PC-9 (cell line): ENCODE measurements at regions not wholly inside any gene's neighbourhood (a gene's known extent, or its start where the extent isn't known, plus 50 kb on each side); places are given as distances from the start of the nearest gene placed in this dataset.

Experiments
- BruUV-seq: library from RNA; stranded (reverse); fragments of 400-500 nt; replicated peaks from 2 replicates; lab custom pipeline; 2021; lab: Mats Ljungman, UMichigan
- CTCF ChIA-PET: fragments of 300-600 bp; sonication (Branson Sonifier 250); formaldehyde crosslinking; loops from one replicate; lab custom pipeline; 2022; ENCODE audit warnings: antibody characterized with exemption; lab: Charles Lee
- POLR2A ChIA-PET: fragments of 300-600 bp; sonication (Branson Sonifier 250); formaldehyde crosslinking; loops from one replicate; lab custom pipeline; 2022; ENCODE audit warnings: antibody characterized with exemption; ENCODE audit not compliant: unreplicated experiment; lab: Charles Lee
- DNase-seq, 2 experiments: peaks; one replicate each; pipeline versions ENCODE4 v3.0.0 to v3.0.0-alpha.2; 2015 to 2022; ENCODE audit warnings: mixed read lengths in 1 of 2
- H2AFZ ChIP-seq: fragments of 200-600 bp; sonication (generic); 2 replicates; pipeline ENCODE4 v1.8.1; 2017; ENCODE audit warnings: antibody characterized with exemption
- H3F3A ChIP-seq: fragments of 200-600 bp; sonication (generic); 2 replicates; pipeline ENCODE4 v1.8.1; 2017; ENCODE audit warnings: antibody characterized with exemption, mild to moderate bottlenecking, low read depth; ENCODE audit not compliant: insufficient read depth
- H3K27ac ChIP-seq: fragments of 200-600 bp; sonication (generic); 2 replicates; pipeline ENCODE4 v1.6.1; 2016; ENCODE audit warnings: mixed run types
- H3K27me3 ChIP-seq: fragments of 200-600 bp; sonication (generic); 2 replicates; pipeline ENCODE4 v1.6.1; 2016; ENCODE audit warnings: low read depth, mixed run types; ENCODE audit not compliant: insufficient read depth
- H3K36me3 ChIP-seq: fragments of 200-600 bp; sonication (generic); 2 replicates; pipeline ENCODE4 v1.6.1; 2016; ENCODE audit warnings: low read depth, mixed run types
- H3K4me1 ChIP-seq: fragments of 200-600 bp; sonication (generic); replicated peaks from 2 replicates; pipeline ENCODE4 v1.6.1; 2016; ENCODE audit warnings: mixed run types; ENCODE audit not compliant: insufficient read depth
- H3K4me2 ChIP-seq: fragments of 200-600 bp; sonication (generic); 2 replicates; pipeline ENCODE4 v1.6.1; 2017; ENCODE audit warnings: mixed run types
- H3K4me3 ChIP-seq: fragments of 200-600 bp; sonication (generic); 2 replicates; pipeline ENCODE4 v1.6.1; 2016; ENCODE audit warnings: mixed run types
- H3K79me2 ChIP-seq: fragments of 200-600 bp; sonication (generic); 2 replicates; pipeline ENCODE4 v1.6.1; 2017; ENCODE audit warnings: low read depth, mixed run types
- H3K9me2 ChIP-seq: fragments of 200-600 bp; sonication (generic); 2 replicates; pipeline ENCODE4 v1.8.1; 2017; ENCODE audit warnings: mild to moderate bottlenecking; ENCODE audit not compliant: insufficient read depth
- H3K9me3 ChIP-seq: fragments of 200-600 bp; sonication (generic); 2 replicates; pipeline ENCODE4 v1.8.1; 2016; ENCODE audit warnings: low read depth; ENCODE audit not compliant: insufficient read depth
- H4K20me1 ChIP-seq: fragments of 200-600 bp; sonication (generic); 2 replicates; pipeline ENCODE4 v1.8.1; 2017; ENCODE audit not compliant: insufficient read depth
- CTCF ChIP-seq: fragments of 200-600 bp; sonication (generic); conservative IDR thresholded peaks from 2 replicates; pipeline ENCODE4 v1.6.1; 2017; ENCODE audit warnings: mixed run types, antibody characterized with exemption, mild to moderate bottlenecking, moderate library complexity
- EZH2 ChIP-seq: fragments of 200-600 bp; sonication (generic); IDR thresholded peaks from 2 replicates; pipeline ENCODE4 v1.8.0; 2017; ENCODE audit warnings: antibody characterized with exemption, low read depth
- intact Hi-C: fragments of 100-400 bp; cut with micrococcal nuclease; formaldehyde crosslinking; loops from one replicate; pipeline ENCODE4 v1.10.0; 2022; ENCODE audit not compliant: unreplicated experiment

- no TSS peak for BruUV-seq
- Histone ChIP-seq H2AFZ (peak overlapping the region; percentile 3; the same call in 1 of the 2 replicates), H3K9me2 (no peaks in the 10 kb centered on the region), H3F3A (peaks cover 74% of the 10 kb centered on the region), H4K20me1 (no peaks in the 10 kb centered on the region), H3K4me1 (peaks cover 81% of the 10 kb centered on the region), H3K4me3 (peak overlapping the region; percentile 40; the same call in 1 of the 2 replicates), H3K36me3 (no peaks in the 10 kb centered on the region), H3K9me3 (no peaks in the 10 kb centered on the region), H3K27me3 (no peaks in the 10 kb centered on the region), H3K27ac (peak overlapping the region; percentile 97), H3K4me2 (peak overlapping the region; percentile 78), H3K79me2 (0 out of 2 replicates have a peak, but pooled peaks cover 4% of the 10 kb centered on the region)
- ChIA-PET POLR2A (interaction anchor here (0.6 to 1.8 kb wide), 11 partner anchors 11 to 352 kb away, joined by 3 to 19 read pairs (median 7); partner anchors contain the start of genes ARF6, MGAT2 and RPL36AL), CTCF (interaction anchor here (0.6 to 1.2 kb wide), 4 partner anchors 28 to 134 kb away, joined by 3 to 8 read pairs (median 4); no protein-coding TSS in a partner anchor)
- intact Hi-C loops, result loop anchor here (1.0 to 2.0 kb wide), 3 partner anchors 11 to 81 kb away; no protein-coding TSS in a partner anchor
- TF ChIP-seq EZH2, result no peak
- peak; percentile 78 to 95 for DNase-seq
Observed at GRCh38 chr14:49972823-49973222, 79.9 kb downstream of the ARF6 start.

GRCh38 chr14:49975276-49975675 is 82.4 kb downstream of the ARF6 start:
- no TSS peak for BruUV-seq
- Histone ChIP-seq H3K4me1 (peaks cover 83% of the 10 kb centered on the region), H3K4me2 (peak overlapping the region; percentile 65)

GRCh38 chr14:49975799-49976198 is 82.9 kb downstream of the ARF6 start:
- Histone ChIP-seq H3K4me2 (peak overlapping the region; percentile 65), H2AFZ (peak overlapping the region; percentile 58; the same call in 1 of the 2 replicates), H3K27ac (peak overlapping the region; percentile 97), H3K4me3 (peak overlapping the region; percentile 8; the same call in 1 of the 2 replicates), H3K27me3 (no peaks in the 10 kb centered on the region), H3F3A (peaks cover 65% of the 10 kb centered on the region), H3K36me3 (no peaks in the 10 kb centered on the region), H3K4me1 (peaks cover 78% of the 10 kb centered on the region), H3K9me2 (no peaks in the 10 kb centered on the region), H4K20me1 (no peaks in the 10 kb centered on the region), H3K79me2 (0 out of 2 replicates have a peak, but pooled peaks cover 4% of the 10 kb centered on the region), H3K9me3 (no peaks in the 10 kb centered on the region)
- POLR2A ChIA-PET, result interaction anchor here (0.6 to 1.6 kb wide), 4 partner anchors 23 to 208 kb away, joined by 5 to 10 read pairs (median 7); no protein-coding TSS in a partner anchor
- TSS peak; percentile 20 for BruUV-seq
- intact Hi-C loops, result loop anchor here (1.0 kb wide), 2 partner anchors 26 to 65 kb away; no protein-coding TSS in a partner anchor
- CTCF ChIA-PET, result interaction anchor here (1.0 to 1.4 kb wide), 2 partner anchors 11 to 13 kb away, joined by 3 read pairs; no protein-coding TSS in a partner anchor
- no peak for TF ChIP-seq CTCF
- no peak for TF ChIP-seq EZH2
- peak in 1 of 2 experiments; percentile 84 for DNase-seq

More at GRCh38 chr14:49975276-49975675, 82.4 kb downstream of the ARF6 start:
- ChIA-PET POLR2A (interaction anchor here (0.6 to 1.6 kb wide), 10 partner anchors 14 to 208 kb away, joined by 3 to 10 read pairs (median 6); no protein-coding TSS in a partner anchor), CTCF (interaction anchor here (0.5 to 1.4 kb wide), 4 partner anchors 11 to 100 kb away, joined by 3 read pairs; no protein-coding TSS in a partner anchor)
- DNase-seq, result peak; percentile 47 to 98
- H3F3A ChIP-seq, result peaks cover 70% of the 10 kb centered on the region
- intact Hi-C loops, result loop anchor here (1.0 kb wide), 2 partner anchors 26 to 65 kb away; no protein-coding TSS in a partner anchor
- no peak for TF ChIP-seq EZH2
- no peak for TF ChIP-seq CTCF
- H4K20me1 ChIP-seq, result no peaks in the 10 kb centered on the region
- no peaks in the 10 kb centered on the region for H3K27me3 ChIP-seq
- peak overlapping the region; percentile 97 for H3K27ac ChIP-seq
- no peaks in the 10 kb centered on the region for H3K36me3 ChIP-seq
- no peaks in the 10 kb centered on the region for H3K9me3 ChIP-seq
- no peaks in the 10 kb centered on the region for H3K9me2 ChIP-seq
- peak overlapping the region; percentile 8; the same call in 1 of the 2 replicates for H3K4me3 ChIP-seq
- 0 out of 2 replicates have a peak, but pooled peaks cover 4% of the 10 kb centered on the region for H3K79me2 ChIP-seq
- H2AFZ ChIP-seq, result no peak overlapping the region; the same call in 1 of the 2 replicates
